HepG2 (cell line): ENCODE measurements at regions not wholly inside any gene's neighbourhood (a gene's known extent, or its start where the extent isn't known, plus 50 kb on each side); places are given as distances from the start of the nearest gene placed in this dataset.

Experiments
- EED ChIP-seq: sonication (generic); formaldehyde crosslinking; IDR thresholded peaks from 2 replicates; pipeline ENCODE4 v1.5.0; 2020; ENCODE audit warnings: mild to moderate bottlenecking, missing genetic modification reagents
- MBNL3 ChIP-seq: fragments of 250-450 bp; sonication (Bioruptor Pico); conservative IDR thresholded peaks from 2 replicates; pipeline ENCODE4 v1.8.0; 2022; ENCODE audit warnings: mild to moderate bottlenecking, inconsistent platforms
- MXD4 ChIP-seq: IDR thresholded peaks from 2 replicates; pipeline ENCODE4 v1.6.1; 2016; ENCODE audit warnings: mild to moderate bottlenecking, missing biosample characterization, missing genetic modification reagents
- NAIF1 ChIP-seq: sonication (generic); formaldehyde crosslinking; IDR thresholded peaks from 2 replicates; pipeline ENCODE4 v1.5.0; 2020; ENCODE audit warnings: mild to moderate bottlenecking, missing genetic modification reagents, borderline replicate concordance
- NCOA2 ChIP-seq: sonication (generic); formaldehyde crosslinking; IDR thresholded peaks from 2 replicates; pipeline ENCODE4 v1.8.0; 2022; ENCODE audit warnings: inconsistent platforms
- NPAS2 ChIP-seq: sonication (generic); formaldehyde crosslinking; IDR thresholded peaks from 2 replicates; pipeline ENCODE4 v1.8.0; 2022; ENCODE audit warnings: mild to moderate bottlenecking, missing genetic modification reagents, borderline replicate concordance
- POLR2G ChIP-seq: fragments of 200-400 bp; formaldehyde crosslinking; IDR thresholded peaks from 2 replicates; pipeline ENCODE4 v1.6.1; 2018; ENCODE audit warnings: mild to moderate bottlenecking, low read depth, low read length, moderate library complexity
- RBFOX2 ChIP-seq: fragments of 200-400 bp; formaldehyde crosslinking; IDR thresholded peaks from 2 replicates; pipeline ENCODE4 v1.6.1; 2017; ENCODE audit warnings: low read depth, mild to moderate bottlenecking, low read length
- RFX3 ChIP-seq: IDR thresholded peaks from 2 replicates; pipeline ENCODE4 v1.6.1; 2016; ENCODE audit warnings: missing biosample characterization, missing genetic modification reagents
- TBX2 ChIP-seq: sonication (generic); formaldehyde crosslinking; IDR thresholded peaks from 2 replicates; pipeline ENCODE4 v1.5.0; 2020; ENCODE audit warnings: missing genetic modification reagents, mild to moderate bottlenecking, borderline replicate concordance
- ZNF431 ChIP-seq: sonication (generic); formaldehyde crosslinking; IDR thresholded peaks from 2 replicates; pipeline ENCODE4 v1.9.0; 2022; ENCODE audit warnings: missing genetic modification reagents, low read depth, mild to moderate bottlenecking, borderline replicate concordance
- ZNF460 ChIP-seq: sonication (generic); formaldehyde crosslinking; IDR thresholded peaks from 2 replicates; pipeline ENCODE4 v1.5.1; 2020; ENCODE audit warnings: missing genetic modification reagents, mild to moderate bottlenecking, borderline replicate concordance
- ZNF652 ChIP-seq: IDR thresholded peaks from 2 replicates; pipeline ENCODE4 v1.6.1; 2016; ENCODE audit warnings: low read depth, borderline replicate concordance
- TF ChIP-seq, protein P1 (sequence below): sonication (generic); formaldehyde crosslinking; IDR thresholded peaks from 2 replicates; pipeline ENCODE4 v1.4.0; 2020; ENCODE audit warnings: missing genetic modification reagents
- TF ChIP-seq, protein P2 (sequence below): sonication (generic); formaldehyde crosslinking; IDR thresholded peaks from 2 replicates; pipeline ENCODE4 v1.5.0; 2020; ENCODE audit warnings: mild to moderate bottlenecking, missing genetic modification reagents, borderline replicate concordance
- TF ChIP-seq, protein P3 (sequence below): IDR thresholded peaks from 2 replicates; pipeline ENCODE4 v1.4.0; 2020; ENCODE audit warnings: mild to moderate bottlenecking, missing genetic modification reagents
- TF ChIP-seq, protein P4 (sequence below): sonication (generic); formaldehyde crosslinking; IDR thresholded peaks from 2 replicates; pipeline ENCODE4 v1.5.0; 2020; ENCODE audit warnings: mild to moderate bottlenecking, missing genetic modification reagents
- TF ChIP-seq, protein P5 (sequence below): sonication (generic); formaldehyde crosslinking; IDR thresholded peaks from 2 replicates; pipeline ENCODE4 v1.4.0; 2020; ENCODE audit warnings: mild to moderate bottlenecking, missing genetic modification reagents

DNA sequence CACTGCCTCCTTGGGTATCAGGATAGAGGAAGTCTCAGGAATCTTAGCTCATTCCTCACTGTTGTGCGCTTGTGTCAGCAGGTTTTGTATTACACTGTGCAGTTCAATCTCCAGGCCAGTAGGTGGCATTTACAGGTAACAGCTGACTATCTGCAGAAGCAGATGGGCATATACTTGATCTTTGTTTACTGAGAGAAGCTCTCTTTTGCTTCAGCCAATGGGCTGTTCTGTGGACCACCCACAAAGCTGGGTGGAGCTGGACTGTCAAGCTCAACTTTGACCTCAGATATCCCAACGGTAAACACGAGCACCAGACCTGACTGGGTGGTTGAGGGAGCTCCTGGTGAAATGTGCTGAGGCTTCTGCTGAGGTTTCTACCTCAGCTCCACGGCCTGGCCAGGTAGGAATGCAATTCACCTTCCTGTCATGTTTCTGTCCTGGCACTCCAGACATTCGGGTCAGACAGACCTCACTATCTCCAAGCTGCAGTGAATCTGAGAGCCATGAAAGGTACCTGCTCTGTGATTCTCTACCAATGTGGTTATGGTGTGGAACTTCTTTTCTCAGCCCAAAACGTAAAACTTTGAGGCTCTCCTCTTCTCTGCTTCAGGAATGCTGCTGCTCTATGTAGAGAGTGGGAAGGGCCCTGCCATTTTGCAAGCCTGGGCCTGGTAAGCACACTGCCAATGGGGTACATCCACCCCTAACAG, 167.9 kb upstream of the ACTBL2 start (continued):
- TF ChIP-seq, protein P1, sequence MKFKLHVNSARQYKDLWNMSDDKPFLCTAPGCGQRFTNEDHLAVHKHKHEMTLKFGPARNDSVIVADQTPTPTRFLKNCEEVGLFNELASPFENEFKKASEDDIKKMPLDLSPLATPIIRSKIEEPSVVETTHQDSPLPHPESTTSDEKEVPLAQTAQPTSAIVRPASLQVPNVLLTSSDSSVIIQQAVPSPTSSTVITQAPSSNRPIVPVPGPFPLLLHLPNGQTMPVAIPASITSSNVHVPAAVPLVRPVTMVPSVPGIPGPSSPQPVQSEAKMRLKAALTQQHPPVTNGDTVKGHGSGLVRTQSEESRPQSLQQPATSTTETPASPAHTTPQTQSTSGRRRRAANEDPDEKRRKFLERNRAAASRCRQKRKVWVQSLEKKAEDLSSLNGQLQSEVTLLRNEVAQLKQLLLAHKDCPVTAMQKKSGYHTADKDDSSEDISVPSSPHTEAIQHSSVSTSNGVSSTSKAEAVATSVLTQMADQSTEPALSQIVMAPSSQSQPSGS (CRISPR knock-in tag) = no peak; the same call in 1 of the 2 replicates
- peak; percentile 66; the same call in 1 of the 2 replicates for TF ChIP-seq TBX2
- TF ChIP-seq ZNF460 (CRISPR knock-in tag) = no peak
- TF ChIP-seq EED = no peak
- TF ChIP-seq, protein P2, sequence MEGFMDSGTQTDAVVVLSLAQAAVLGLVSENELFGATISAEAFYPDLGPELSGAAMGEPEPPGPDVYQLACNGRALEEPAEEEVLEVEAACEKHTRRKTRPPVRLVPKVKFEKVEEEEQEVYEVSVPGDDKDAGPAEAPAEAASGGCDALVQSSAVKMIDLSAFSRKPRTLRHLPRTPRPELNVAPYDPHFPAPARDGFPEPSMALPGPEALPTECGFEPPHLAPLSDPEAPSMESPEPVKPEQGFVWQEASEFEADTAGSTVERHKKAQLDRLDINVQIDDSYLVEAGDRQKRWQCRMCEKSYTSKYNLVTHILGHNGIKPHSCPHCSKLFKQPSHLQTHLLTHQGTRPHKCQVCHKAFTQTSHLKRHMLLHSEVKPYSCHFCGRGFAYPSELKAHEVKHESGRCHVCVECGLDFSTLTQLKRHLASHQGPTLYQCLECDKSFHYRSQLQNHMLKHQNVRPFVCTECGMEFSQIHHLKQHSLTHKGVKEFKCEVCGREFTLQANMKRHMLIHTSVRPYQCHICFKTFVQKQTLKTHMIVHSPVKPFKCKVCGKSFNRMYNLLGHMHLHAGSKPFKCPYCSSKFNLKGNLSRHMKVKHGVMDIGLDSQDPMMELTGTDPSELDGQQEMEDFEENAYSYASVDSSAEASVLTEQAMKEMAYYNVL (CRISPR knock-in tag) = no peak
- TF ChIP-seq ZNF431 (CRISPR knock-in tag) = no peak
- TF ChIP-seq, protein P3, sequence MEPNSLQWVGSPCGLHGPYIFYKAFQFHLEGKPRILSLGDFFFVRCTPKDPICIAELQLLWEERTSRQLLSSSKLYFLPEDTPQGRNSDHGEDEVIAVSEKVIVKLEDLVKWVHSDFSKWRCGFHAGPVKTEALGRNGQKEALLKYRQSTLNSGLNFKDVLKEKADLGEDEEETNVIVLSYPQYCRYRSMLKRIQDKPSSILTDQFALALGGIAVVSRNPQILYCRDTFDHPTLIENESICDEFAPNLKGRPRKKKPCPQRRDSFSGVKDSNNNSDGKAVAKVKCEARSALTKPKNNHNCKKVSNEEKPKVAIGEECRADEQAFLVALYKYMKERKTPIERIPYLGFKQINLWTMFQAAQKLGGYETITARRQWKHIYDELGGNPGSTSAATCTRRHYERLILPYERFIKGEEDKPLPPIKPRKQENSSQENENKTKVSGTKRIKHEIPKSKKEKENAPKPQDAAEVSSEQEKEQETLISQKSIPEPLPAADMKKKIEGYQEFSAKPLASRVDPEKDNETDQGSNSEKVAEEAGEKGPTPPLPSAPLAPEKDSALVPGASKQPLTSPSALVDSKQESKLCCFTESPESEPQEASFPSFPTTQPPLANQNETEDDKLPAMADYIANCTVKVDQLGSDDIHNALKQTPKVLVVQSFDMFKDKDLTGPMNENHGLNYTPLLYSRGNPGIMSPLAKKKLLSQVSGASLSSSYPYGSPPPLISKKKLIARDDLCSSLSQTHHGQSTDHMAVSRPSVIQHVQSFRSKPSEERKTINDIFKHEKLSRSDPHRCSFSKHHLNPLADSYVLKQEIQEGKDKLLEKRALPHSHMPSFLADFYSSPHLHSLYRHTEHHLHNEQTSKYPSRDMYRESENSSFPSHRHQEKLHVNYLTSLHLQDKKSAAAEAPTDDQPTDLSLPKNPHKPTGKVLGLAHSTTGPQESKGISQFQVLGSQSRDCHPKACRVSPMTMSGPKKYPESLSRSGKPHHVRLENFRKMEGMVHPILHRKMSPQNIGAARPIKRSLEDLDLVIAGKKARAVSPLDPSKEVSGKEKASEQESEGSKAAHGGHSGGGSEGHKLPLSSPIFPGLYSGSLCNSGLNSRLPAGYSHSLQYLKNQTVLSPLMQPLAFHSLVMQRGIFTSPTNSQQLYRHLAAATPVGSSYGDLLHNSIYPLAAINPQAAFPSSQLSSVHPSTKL (CRISPR knock-in tag) = peak; percentile 86
- TF ChIP-seq NAIF1 (CRISPR knock-in tag) = no peak
- no peak for TF ChIP-seq MBNL3 (CRISPR knock-in tag)
- peak; percentile 67 for TF ChIP-seq MXD4 (CRISPR knock-in tag)
- TF ChIP-seq, protein P4, sequence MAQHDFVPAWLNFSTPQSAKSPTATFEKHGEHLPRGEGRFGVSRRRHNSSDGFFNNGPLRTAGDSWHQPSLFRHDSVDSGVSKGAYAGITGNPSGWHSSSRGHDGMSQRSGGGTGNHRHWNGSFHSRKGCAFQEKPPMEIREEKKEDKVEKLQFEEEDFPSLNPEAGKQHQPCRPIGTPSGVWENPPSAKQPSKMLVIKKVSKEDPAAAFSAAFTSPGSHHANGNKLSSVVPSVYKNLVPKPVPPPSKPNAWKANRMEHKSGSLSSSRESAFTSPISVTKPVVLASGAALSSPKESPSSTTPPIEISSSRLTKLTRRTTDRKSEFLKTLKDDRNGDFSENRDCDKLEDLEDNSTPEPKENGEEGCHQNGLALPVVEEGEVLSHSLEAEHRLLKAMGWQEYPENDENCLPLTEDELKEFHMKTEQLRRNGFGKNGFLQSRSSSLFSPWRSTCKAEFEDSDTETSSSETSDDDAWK (CRISPR knock-in tag) = no peak
- TF ChIP-seq, protein P5, sequence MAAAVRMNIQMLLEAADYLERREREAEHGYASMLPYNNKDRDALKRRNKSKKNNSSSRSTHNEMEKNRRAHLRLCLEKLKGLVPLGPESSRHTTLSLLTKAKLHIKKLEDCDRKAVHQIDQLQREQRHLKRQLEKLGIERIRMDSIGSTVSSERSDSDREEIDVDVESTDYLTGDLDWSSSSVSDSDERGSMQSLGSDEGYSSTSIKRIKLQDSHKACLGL (CRISPR knock-in tag) = no peak
- peak; percentile 35; the same call in 1 of the 2 replicates for TF ChIP-seq ZNF652 (CRISPR knock-in tag)
- TF ChIP-seq NPAS2 (CRISPR knock-in tag) = no peak
- 0 out of 2 replicates have a peak, but pooled peaks have one; percentile 30 for TF ChIP-seq RBFOX2
- TF ChIP-seq POLR2G = peak; percentile 55; the same call in 1 of the 2 replicates
- 0 out of 2 replicates have a peak, but pooled peaks have one; percentile 18 for TF ChIP-seq RFX3 (CRISPR knock-in tag)
- peak; percentile 70 for TF ChIP-seq NCOA2 (CRISPR knock-in tag)
